ENCODE measurements at regions not wholly inside any gene's neighbourhood (a gene's known extent, or its start where the extent isn't known, plus 50 kb on each side); places are given as distances from the start of the nearest gene placed in this dataset.

DNA sequence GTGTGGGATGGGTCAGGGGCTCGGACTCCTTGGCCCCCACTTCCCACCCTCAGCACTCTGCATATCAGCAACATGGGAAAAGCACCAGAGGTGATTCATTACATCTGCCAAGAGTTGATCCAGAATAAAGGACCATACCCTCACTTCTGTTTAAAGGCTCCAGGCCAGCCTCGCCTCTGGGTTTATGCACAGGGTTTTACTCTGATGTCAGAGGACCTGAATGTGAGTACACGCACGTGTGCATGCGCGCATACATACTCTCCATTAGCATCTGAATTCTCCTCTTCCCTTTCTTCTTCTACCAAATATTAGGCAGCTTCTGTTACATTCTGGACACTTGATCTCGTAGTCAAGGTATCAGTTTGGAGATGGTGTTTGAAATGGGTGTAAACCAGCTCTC lies 114.7 kb upstream of the SPTLC3 start:
- H2BK20ac ChIP-seq (ENCODE audit: low read depth, low read length, poor library complexity, severe bottlenecking) = no peak overlapping the region
- no peak overlapping the region for H4K8ac ChIP-seq (replicated peaks; ENCODE audit: insufficient read length, low read depth, low read length)
- H3K4me1 Mint-ChIP-seq = peaks cover 13 to 15% of the 10 kb centered on the region in 2 experiments
- no peak overlapping the region for H3K56ac ChIP-seq (ENCODE audit: insufficient read length, low read depth, low read length)
- no peak overlapping the region for H2AFZ ChIP-seq (ENCODE audit: low read length)
- H2BK12ac ChIP-seq (ENCODE audit: insufficient read length, low read depth, low read length) = no peak overlapping the region
- H3K9me3 Mint-ChIP-seq = peaks cover 5 to 8% of the 10 kb centered on the region in 2 experiments; a peak in 4 of 5 replicates
- no peak overlapping the region for H2AK5ac ChIP-seq (ENCODE audit: insufficient read length, low read length)
- H3K27me3 ChIP-seq (ENCODE audit: insufficient read depth, low read length) = no peaks in the 10 kb centered on the region
- H3K4ac ChIP-seq (ENCODE audit: low read depth, low read length) = no peak overlapping the region
- no peak overlapping the region for H3K23ac ChIP-seq (ENCODE audit: insufficient read length, low read depth, low read length)
- no peaks in the 10 kb centered on the region for H3K23me2 ChIP-seq (ENCODE audit: insufficient read length, low read depth, low read length, poor library complexity, severe bottlenecking)
- H3K4me3 Mint-ChIP-seq = no peak overlapping the region
- H3T11ph ChIP-seq (ENCODE audit: low read length) = no peak overlapping the region
- peaks cover 0 to 6% (median 5%) of the 10 kb centered on the region in 3 experiments; a peak in 3 of 7 replicates for H3K36me3 Mint-ChIP-seq (ENCODE audit: insufficient read depth in 1 of 3, low read depth in 3 of 3)
- no peak overlapping the region for H2BK5ac ChIP-seq (ENCODE audit: insufficient read length, low read length)
- no peak overlapping the region for H2BK15ac ChIP-seq (ENCODE audit: low read depth, low read length)
- no peak overlapping the region for H3K27ac Mint-ChIP-seq
- no peak overlapping the region for H3K14ac ChIP-seq (ENCODE audit: insufficient read depth, low read length)
- no peak for DNase-seq
- no CpG with 5 or more reads among the region's 7 CpGs for WGBS (ENCODE audit: extremely low coverage, insufficient read length, low lambda C conversion rate)
- no peak overlapping the region for H3K18ac ChIP-seq (ENCODE audit: insufficient read length, low read depth, low read length)
- H3K4me2 ChIP-seq (ENCODE audit: insufficient read depth, insufficient read length, low read length) = no peak overlapping the region
- no peak overlapping the region for H3K9ac ChIP-seq (ENCODE audit: extremely low read depth, insufficient read length, low read length)
- H3K79me2 ChIP-seq (ENCODE audit: insufficient read depth, low read length) = no peaks in the 10 kb centered on the region
- no peaks in the 10 kb centered on the region for H3K79me1 ChIP-seq (ENCODE audit: insufficient read depth, low read depth, low read length, poor library complexity, severe bottlenecking)
- no peak overlapping the region for H3K27ac ChIP-seq (ENCODE audit: insufficient read length, low read depth, low read length)
- no peaks in the 10 kb centered on the region for H4K20me1 ChIP-seq (ENCODE audit: control insufficient read depth, insufficient read depth, insufficient read length)
- H2BK120ac ChIP-seq (ENCODE audit: low read depth, low read length, poor library complexity, severe bottlenecking) = no peak overlapping the region
- no peak overlapping the region for H4K5ac ChIP-seq (ENCODE audit: insufficient read length, low read depth, low read length)
- TF ChIP-seq, protein P1, sequence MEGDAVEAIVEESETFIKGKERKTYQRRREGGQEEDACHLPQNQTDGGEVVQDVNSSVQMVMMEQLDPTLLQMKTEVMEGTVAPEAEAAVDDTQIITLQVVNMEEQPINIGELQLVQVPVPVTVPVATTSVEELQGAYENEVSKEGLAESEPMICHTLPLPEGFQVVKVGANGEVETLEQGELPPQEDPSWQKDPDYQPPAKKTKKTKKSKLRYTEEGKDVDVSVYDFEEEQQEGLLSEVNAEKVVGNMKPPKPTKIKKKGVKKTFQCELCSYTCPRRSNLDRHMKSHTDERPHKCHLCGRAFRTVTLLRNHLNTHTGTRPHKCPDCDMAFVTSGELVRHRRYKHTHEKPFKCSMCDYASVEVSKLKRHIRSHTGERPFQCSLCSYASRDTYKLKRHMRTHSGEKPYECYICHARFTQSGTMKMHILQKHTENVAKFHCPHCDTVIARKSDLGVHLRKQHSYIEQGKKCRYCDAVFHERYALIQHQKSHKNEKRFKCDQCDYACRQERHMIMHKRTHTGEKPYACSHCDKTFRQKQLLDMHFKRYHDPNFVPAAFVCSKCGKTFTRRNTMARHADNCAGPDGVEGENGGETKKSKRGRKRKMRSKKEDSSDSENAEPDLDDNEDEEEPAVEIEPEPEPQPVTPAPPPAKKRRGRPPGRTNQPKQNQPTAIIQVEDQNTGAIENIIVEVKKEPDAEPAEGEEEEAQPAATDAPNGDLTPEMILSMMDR (conservative IDR thresholded peaks at IDR 0.05) = no peak
- H3K27me3 Mint-ChIP-seq (ENCODE audit: low read depth) = no peaks in the 10 kb centered on the region; the same call in 1 of the 2 replicates
- no peaks in the 10 kb centered on the region for H3K9me3 ChIP-seq (ENCODE audit: control insufficient read depth, low read depth, low read length)
- peaks cover 6% of the 10 kb centered on the region; the same call in 1 of the 2 replicates for H3K4me1 ChIP-seq (ENCODE audit: insufficient read depth, low read length)
- H4K91ac ChIP-seq (ENCODE audit: insufficient read length, low read depth, low read length) = no peak overlapping the region
